GM19438 (cell line): ENCODE measurements at regions not wholly inside any gene's neighbourhood (a gene's known extent, or its start where the extent isn't known, plus 50 kb on each side); places are given as distances from the start of the nearest gene placed in this dataset.
"Not testable (repeated sequence)": the region's sequence is repeated elsewhere in the genome, so short reads cannot be mapped to it uniquely, and the experiment has no call there.

ENCODE experiments used
- ATAC-seq: cut with Tn5 transposase; IDR thresholded peaks from one replicate; pipeline ENCODE4 v1.9.1; 2021; ENCODE audit warnings: low read depth; ENCODE audit not compliant: unreplicated experiment

DNA sequence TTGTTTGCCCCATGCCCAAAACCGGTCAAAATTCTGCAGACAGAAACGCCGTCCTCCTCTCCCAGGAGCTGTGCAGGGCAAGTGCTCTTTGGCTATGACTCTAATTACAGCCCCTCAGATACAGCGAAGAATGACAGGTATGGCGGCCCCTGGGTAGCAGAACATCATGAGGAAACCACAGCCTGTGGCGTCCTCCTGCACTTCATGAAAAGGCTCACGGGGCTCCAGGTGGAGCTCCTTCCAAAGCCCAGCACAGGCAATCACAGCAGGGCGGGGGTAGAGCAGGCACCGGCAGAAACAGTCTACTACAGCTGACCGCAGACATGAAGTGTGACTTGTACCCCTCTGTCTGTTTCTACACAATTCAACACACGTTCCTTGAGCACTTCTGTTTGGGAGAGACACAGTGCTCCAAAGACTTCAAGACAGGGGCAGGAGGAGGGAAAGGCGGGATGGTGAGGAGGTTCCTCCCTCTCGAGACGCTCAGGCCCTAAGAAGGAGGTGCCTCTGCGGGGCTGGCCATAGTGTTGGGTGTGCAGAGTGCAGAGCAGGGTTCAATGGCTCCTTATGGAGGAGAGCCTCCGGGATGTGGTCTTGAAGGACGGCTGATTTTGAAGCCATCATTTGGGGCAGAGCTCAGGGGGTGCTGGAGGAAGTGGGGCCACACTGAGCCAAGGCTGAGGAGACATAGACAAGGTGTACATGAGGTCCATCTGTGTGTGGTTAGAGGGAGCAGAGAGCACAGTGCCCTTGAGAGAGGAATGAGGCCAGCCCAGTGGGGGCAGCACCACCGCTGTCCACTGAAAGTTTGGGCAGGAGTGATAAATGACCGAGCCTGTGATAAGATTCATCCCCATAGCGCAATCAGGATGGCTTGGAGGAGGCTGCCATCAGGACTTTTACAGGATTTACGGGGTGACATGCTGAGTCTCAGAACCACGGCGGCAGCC, 468.3 kb downstream of the EIPR1 start:
- ATAC-seq, result no peak

GRCh38 chr2:2906091-2906490, 471.5 kb downstream of the EIPR1 start:
- no peak for ATAC-seq

DNA sequence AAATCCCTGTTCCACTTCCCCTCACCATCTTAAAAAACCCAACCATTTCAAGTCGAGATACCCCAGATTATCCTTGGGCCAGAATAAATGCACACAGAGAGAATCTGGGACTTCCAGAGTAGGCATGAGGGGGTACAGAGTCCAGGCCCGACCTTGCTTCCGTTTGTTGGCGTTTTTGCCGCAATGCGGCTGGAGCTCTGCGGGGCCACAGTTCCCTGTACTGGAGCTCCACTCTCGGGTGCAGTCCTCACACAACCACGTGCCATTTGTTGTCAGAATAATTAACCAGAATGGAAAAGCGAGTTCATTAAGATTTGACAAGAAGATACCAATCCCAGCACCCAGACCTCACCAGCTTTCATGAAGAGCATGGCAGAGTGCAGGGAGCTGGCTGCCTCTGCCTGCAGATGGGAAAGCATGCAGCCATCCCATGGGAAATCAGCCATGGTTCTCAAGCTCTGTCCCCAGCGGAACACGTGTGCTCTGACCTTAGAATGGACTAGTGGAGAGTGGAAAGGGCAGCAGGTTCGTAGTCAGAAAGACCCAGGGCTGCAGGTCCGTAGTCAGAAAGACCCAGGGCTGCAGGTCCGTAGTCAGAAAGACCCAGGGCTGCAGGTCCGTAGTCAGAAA, 472.8 kb downstream of the EIPR1 start:
- no peak for ATAC-seq

DNA sequence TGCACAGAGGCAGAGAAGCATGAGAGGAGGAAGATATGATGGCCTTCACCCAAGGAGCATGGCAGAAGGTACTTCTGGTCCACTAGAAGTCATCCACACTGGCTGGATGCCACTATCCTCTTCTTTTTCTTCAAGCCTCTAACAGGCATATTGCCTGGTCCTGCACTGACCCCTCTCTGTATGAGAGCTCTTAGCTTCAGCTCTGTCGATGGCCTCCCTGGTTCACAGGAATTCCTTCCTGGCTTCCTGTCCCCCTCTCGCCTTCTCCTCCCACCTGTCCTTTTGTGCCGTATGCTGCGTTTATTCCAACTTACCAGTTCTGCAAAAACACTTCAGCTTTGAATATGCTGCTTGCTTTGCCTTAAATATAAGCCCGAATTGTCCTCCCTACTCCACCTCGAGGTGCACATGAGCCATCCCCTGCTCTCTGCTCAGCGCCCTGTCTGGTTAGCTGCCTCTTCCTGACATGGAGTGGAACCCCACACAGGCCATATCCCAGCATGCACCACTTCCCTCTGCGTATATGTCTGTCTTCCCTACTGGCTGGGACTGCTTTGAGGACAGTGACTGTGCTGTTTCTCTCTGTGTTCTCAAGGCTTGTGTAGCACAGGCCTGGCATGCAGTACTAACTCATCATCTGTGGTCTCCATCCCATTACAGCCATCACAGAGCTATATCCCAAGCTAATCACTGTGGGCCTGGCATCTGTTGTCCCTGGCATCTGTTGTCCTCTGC, 474.9 kb downstream of the EIPR1 start:
- ATAC-seq, result no peak

DNA sequence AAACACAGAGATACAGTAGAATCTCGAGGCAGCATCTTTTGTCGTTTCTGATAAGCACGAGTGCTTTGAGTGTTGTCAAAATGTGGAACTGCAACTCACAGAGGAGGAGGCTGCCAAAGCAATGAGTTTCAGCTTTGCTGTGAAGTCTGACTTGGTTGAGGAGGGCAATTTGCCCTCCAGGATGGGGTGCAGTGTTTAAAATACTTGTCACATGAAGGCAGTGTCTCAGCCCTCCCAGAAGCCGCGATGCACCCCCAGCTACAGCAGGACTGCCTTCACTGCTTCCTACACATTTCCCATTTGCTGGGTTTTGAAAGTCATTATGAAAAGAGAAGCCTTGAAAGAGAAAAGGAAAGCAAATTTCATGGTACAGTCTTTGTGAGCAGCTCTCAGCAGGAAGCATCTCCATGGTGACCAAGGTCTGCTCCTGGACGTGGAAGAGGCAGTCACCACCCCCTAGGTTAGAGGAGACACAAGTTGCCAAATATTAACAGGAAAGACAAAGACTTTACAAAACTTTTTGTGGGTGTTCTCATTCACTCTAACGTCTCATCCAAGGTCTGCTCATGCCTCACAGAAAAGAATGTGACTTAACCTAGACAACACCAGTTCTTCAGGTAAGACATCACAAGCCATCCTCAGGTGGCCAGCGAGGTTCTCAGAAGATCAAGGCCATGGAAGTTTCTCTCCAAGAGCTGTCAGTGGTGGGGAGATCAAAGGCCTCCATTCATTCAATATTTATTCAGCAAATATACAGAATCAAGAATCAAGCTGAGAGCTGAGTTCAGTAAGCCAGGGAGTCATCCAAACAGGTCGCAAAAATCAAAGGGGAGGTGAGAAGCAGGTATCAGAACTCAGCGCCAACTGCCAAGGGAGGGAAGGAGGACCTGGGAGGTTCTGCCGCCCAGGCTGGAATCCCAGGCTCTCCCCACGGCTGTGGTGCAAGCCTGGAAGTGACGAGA, 476.0 kb downstream of the EIPR1 start:
- ATAC-seq, result peak; percentile 87

GRCh38 chr2:2899826-2900225, 477.8 kb downstream of the EIPR1 start:
- no peak for ATAC-seq

- no peak for ATAC-seq
Measured at GRCh38 chr2:2898744-2899143, 478.9 kb downstream of the EIPR1 start.

DNA sequence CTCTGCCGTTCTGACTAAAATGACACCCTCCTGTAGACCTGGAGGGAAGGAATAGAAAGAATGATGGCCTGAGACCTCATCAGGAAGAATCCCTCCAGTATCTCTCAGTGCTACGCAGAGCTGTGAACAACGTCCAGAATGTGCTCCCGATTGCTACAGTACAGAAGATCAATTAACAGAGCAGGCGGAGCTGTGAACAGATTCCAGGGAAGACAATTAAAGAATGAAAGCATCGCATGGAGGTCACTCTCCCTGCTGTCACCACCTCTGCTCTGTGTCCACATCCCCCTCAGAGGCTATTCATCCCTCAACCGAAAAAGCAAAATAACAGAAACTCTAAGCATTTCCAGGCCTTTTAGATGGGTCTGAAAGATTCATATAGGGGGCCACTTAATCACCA, 481.0 kb downstream of the EIPR1 start:
- ATAC-seq, result no peak

DNA sequence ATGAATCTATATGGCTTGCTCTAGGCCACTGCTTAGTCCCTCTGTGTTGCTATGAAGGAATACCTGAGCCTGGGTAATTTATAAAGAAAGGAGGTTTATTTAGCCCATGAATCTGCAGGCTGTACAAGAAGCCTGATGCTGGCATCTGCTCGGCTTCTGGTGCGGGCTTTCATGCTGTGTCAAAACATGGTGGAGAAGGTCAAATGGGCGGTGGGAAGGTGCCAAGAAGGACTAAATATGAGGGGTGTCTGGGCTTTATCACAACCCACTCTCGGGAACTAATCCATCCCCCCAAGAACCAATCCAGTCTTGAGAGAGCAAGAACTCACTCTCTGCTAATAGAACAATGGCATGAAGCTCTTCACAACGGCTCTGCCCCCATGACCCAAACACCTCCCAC, 481.6 kb downstream of the EIPR1 start:
- ATAC-seq, result no peak

DNA sequence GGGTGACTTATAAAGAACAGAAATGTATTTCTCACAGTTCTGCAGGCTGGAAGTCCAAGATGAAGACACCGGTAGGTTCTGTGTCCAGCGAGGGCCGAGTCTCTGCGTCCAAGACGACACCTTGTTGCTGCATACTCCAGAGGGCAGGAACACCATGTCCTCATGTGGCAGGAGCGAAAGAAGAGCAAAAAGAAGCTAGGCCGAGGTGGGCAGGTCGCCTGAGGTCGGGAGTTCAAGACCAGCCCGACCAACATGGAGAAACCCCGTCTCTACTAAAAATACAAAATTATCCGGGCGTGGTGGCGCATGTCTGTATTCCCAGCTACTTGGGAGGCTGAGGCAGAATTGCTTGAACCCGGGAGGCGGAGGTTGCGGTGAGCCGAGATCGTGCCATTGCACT, 483.6 kb downstream of the EIPR1 start:
- ATAC-seq, result not testable (repeated sequence)

- ATAC-seq, result no peak
Measured at GRCh38 chr2:2892892-2893291, 484.7 kb downstream of the EIPR1 start.

DNA sequence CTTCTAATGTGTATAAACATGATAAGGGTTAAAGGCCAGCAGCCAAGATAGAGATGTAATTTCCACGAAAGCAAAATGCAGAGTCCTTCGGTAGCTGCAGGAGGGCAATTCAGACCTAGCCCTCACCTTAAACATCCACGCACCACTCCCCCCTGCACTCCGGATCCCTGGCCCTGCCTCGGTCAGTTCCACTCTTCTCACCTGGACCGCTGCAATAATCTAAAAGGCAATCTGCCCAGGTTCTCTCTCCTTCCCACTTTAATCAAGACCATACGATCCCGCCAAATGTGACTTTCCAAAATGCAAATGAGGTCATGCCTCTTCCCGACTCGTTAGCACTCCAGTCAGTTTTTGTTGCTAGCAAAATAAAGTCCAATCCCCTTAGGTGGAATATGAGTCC, 485.2 kb downstream of the EIPR1 start:
- ATAC-seq, result no peak

- ATAC-seq, result no peak
Measured at GRCh38 chr2:2890901-2891300, 486.7 kb downstream of the EIPR1 start.

GRCh38 chr2:2890246-2890645, 487.4 kb downstream of the EIPR1 start:
- ATAC-seq, result no peak

DNA sequence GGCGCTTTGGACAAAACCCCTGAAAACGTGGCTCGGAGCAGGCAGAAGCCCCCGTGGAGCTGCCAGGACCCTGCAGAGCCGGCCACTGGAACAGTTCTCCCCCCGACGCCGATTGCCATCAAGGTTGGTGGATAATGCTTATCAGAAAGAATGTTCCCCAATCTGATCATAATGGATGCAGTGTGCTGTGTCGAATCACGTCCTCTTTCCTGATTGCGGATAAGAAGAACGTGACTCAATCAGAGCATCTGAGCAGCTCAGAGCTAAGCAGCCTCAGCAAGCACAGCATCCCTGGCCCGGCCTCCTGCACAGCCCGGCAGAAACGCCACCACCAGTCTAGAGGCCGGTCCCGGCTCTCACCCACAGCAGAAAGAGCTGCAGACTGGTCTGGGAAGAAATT, 488.0 kb downstream of the EIPR1 start:
- no peak for ATAC-seq

GRCh38 chr2:2889141-2889540, 488.5 kb downstream of the EIPR1 start:
- ATAC-seq, result no peak

- no peak for ATAC-seq
Measured at GRCh38 chr2:2887772-2888387, 489.7 kb downstream of the EIPR1 start.

- no peak for ATAC-seq
Measured at GRCh38 chr2:2886922-2887321, 490.7 kb downstream of the EIPR1 start.

DNA sequence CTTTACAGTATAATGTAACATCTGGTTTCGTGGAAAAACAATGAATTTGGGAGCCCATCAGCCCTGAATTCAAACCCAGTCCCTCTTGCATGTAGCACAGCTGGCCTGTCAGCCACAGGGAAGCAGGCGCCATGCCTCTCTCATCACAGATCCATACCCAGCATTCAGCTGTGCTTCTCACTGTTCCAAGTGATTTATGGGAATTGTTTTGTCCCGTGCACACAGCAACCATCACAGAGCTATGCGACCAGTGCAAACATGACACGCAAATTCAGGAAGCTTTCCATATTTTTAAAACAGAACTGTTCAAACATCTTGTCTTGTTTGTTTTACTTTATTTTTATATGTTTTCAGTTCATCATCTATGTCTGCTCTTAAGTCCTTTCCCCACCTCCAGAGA, 496.1 kb downstream of the EIPR1 start:
- no peak for ATAC-seq

DNA sequence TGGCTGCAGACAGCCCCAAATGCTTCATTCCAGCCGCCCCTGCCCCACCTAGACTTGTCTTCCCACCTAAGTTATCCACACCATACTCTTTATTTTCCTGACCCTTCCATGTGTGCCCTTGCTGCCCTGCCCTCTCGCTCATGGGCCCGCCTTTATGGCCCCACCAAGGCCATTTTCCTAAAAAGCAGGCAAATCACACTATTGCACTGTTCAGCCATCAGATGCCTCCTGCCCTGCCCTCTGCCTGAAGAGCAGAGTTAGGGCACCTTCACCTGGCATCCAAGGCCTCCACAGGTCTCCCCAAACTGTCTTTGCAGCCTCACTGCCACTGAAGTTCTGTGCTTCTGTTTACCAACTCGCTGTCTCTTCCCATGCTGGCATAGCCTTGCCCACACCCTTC, 496.7 kb downstream of the EIPR1 start:
- no peak for ATAC-seq
